Lower leg skin (tissue), 4 donors: ENCODE measurements at regions not wholly inside any gene's neighbourhood (a gene's known extent, or its start where the extent isn't known, plus 50 kb on each side); places are given as distances from the start of the nearest gene placed in this dataset.

Experiments
- DNase-seq, 2 donors: peaks; one replicate each; pipeline ENCODE4 v3.0.0-alpha.2; 2019; ENCODE audit warnings: low spot score in 2 of 2
- H3K4me3 ChIP-seq: fragments of 200-600 bp; sonication (generic); 2 replicates; pipeline ENCODE4 v1.5.1; 2017; ENCODE audit warnings: mild to moderate bottlenecking, low read depth; ENCODE audit not compliant: poor library complexity, severe bottlenecking
- CTCF ChIP-seq, 3 donors: fragments of 450-650 bp; IDR thresholded peaks; one replicate each; pipeline ENCODE4 v1.5.1; 2016; ENCODE audit warnings: antibody characterized with exemption in 3 of 3, mild to moderate bottlenecking in 3 of 3, moderate library complexity in 2 of 3
- POLR2A ChIP-seq, 2 donors: fragments of 450-650 bp; IDR thresholded peaks; one replicate each; pipeline ENCODE4 v1.6.1; 2016 to 2017; ENCODE audit warnings: antibody characterized with exemption in 2 of 2, mild to moderate bottlenecking in 1 of 2, moderate library complexity in 1 of 2
- WGBS, 2 donors: methylation state at CpG; one replicate each; pipeline ENCODE4 v1.1.5; 2018; 5-methylcytosine and 5-hydroxymethylcytosine counted together
- intact Hi-C: fragments of 100-400 bp; cut with DNase I; formaldehyde crosslinking; loops from one replicate; pipeline ENCODE4 v1.15.0; 2023; ENCODE audit warnings: low total_unique reads

DNA sequence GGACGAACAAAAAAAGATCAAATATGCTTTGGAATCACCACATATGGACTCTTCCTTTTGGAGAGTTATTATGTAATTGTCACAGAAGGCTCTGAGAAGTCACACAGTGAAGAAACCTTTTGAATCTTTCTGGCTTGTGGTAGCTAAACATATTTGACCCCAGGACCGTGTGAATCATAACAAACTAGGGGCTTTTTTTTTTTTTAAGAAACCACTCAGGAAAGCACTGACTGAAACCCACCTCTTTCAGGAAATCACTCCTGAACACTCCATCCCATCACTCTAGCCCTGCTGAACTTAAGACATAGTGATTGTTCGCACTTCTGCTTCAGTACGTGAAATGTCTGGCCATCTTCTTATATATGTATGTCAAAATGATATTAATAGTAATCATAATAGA lies 495.9 kb upstream of the ARID1B start:
- 79 to 81% methylated on average over 4 of the region's 4 CpGs for WGBS, 2 donors
- DNase-seq, result no peak
- intact Hi-C loops, result no loop called here
- TF ChIP-seq POLR2A (IDR thresholded peaks at IDR 0.05) (no peak), CTCF (IDR thresholded peaks at IDR 0.05) (no peak)
- H3K4me3 ChIP-seq, result no peak overlapping the region

GRCh38 chr6:156280065-156280464 lies 497.1 kb upstream of the ARID1B start:
- 62 to 63% methylated on average over 4 of the region's 4 CpGs for WGBS, 2 donors
- no peak overlapping the region for H3K4me3 ChIP-seq
- intact Hi-C loops, result no loop called here

DNA sequence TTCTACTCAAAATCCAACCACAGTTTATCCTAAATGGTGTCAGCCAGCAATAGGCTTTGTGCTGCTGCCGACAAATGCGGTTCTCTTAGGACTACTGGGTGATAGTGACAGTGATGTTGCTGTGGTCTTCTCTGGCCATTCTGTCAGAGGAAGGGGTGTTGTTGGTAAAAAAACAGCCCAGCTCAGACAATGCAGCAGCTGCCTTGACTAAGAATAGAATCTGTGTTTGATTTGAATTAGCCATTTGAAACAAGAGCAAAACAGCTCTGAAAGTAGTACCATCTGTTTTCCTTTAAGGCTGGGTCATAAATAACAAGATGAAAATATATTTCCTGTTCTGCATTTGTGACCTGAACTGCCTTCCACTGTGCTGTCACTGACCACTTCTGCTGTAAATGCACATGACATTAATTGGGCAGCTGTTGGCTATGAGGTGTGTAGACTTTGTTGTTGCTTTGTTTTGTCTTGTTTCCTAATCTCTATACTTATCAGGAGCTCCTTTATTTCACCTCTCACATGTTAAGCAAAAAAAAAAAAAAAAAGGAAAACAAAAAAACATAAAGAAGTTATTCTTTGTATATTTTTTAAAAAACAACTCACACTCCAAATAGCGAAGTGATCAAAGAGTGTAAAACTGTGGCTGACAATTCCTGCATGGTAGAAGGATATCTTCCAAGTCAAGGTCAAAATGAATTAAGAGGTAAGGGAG lies 497.8 kb upstream of the ARID1B start:
- no peak for DNase-seq
- WGBS, 2 donors, result 45 to 52% methylated on average over 3 of the region's 3 CpGs
- no peak for TF ChIP-seq CTCF (IDR thresholded peaks at IDR 0.05)
- no peak for TF ChIP-seq POLR2A (IDR thresholded peaks at IDR 0.05)
- H3K4me3 ChIP-seq, result no peak overlapping the region
- intact Hi-C loops, result no loop called here

More at GRCh38 chr6:156280065-156280464, 497.1 kb upstream of the ARID1B start:
- no peak for DNase-seq
- TF ChIP-seq POLR2A (IDR thresholded peaks at IDR 0.05), result no peak

DNA sequence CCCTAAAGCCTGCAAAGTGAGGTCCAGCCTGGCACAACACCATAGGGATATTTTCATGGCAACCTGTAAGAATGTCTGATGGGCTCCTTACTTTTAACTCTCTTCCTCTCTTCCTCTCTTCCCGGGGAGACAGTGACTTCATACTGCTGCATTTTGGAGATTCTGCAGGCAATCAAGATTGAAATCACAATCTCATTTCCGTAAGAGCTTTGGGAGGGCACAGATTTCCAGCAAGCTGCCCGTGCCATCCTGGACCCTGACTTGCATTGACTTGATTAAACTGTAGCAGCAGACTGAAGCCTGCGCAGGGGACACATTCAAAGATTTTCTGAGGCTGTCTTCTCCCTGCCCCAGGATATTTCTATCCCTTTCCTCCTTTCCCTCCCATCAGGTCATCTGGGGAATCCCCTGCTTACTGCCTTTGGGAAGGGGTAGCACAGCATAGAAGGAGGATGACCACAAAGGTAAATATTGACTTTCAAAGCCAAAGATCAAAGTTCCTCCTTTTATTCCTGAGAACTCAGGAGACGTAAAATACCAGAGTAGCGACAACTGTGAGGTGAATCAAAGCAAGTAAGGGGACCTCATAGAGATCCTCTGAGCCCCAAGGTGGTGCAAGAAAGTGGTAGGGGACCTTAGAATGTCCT lies 504.0 kb upstream of the ARID1B start:
- 86 to 93% methylated on average over 6 of the region's 6 CpGs for WGBS, 2 donors

DNA sequence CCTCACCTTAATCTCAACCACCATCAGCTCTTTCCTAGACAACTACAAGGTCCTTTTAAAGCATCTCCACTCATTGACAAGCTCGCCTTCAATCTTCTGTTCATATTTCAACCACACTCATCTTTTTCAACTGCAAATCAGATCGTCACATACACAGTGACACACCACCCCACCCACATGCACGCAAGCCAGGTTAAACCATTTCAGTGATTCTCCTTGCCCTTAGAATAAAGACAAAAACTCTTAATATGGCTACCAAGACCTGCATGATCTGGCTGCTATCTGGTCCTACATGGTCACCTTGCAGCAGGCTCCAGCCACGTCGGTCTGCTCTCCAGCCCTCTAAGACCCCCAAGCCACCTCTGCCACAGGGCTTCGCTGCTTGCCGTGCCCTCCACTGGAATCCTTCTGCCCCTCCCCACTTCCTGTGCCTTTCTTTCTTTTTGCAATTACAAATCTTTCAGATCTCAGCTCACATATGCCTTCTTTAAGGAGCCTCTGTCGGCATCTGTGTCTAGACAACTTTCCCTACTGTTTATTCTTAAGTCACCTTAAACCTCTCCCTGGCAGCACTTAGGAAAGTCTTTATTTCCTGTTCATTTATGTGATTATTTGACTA lies 507.3 kb upstream of the ARID1B start:
- no peak overlapping the region for H3K4me3 ChIP-seq
- TF ChIP-seq POLR2A (IDR thresholded peaks at IDR 0.05), result no peak
- no peak for TF ChIP-seq CTCF (IDR thresholded peaks at IDR 0.05)
- 71 to 78% methylated on average over 8 of the region's 8 CpGs for WGBS, 2 donors
- intact Hi-C loops, result no loop called here
- no peak for DNase-seq

More for the DNA sequence above, 504.0 kb upstream of the ARID1B start:
- TF ChIP-seq POLR2A (IDR thresholded peaks at IDR 0.05), result no peak
- no peak for TF ChIP-seq CTCF (IDR thresholded peaks at IDR 0.05)
- DNase-seq, result no peak
- no peak overlapping the region for H3K4me3 ChIP-seq
- intact Hi-C loops, result no loop called here

- no peak for DNase-seq
- 79 to 80% methylated on average over 3 of the region's 3 CpGs for WGBS, 2 donors
- no peak for TF ChIP-seq CTCF (IDR thresholded peaks at IDR 0.05)
- TF ChIP-seq POLR2A (IDR thresholded peaks at IDR 0.05), result no peak
- H3K4me3 ChIP-seq, result no peak overlapping the region
- intact Hi-C loops, result no loop called here
Measured at GRCh38 chr6:156268849-156269248, 508.3 kb upstream of the ARID1B start.
